ENCODE measurements at regions not wholly inside any gene's neighbourhood (a gene's known extent, or its start where the extent isn't known, plus 50 kb on each side); places are given as distances from the start of the nearest gene placed in this dataset.

DNA sequence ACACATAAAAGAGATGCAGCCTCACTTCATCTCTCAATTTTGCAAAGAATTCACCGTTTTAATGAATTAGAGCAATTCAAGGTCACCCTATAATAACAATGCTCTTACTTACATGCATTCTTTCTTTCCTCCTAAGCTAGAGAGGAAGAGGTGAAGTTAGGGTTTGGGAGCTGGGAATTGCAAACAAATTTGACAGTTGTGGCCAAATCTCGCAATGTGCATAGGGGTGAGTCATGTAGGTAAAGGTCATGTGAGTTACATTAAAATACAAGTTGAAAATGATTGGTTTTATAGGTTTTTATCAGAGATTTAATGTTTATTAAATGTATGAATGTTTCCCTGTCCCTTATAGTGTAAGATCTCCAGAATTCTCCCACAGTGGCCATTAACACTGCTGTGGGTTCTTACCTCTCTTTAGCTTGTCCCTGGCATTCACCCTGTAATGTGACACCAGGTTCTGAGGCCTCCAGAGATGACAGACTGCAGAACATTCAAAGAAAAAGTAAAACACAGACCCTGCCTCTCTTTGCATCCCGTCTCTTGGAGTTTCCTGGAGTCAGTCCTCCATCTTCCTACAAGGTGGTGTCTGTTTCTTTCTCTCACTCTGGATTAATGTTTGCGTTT, 53.7 kb upstream of the LGALSL start:
- 72 to 79% methylated on average over 4 of the region's 4 CpGs for WGBS, 2 donors
- no peak overlapping the region for H3K27ac ChIP-seq (ENCODE audit: low read depth in 1 of 2, low read length in 1 of 2)
- DNase-seq: no peak
- peaks cover 16 to 47% (median 30%) of the 10 kb centered on the region in 5 donors for H3K4me1 ChIP-seq (ENCODE audit: control insufficient read depth in 5 of 5, insufficient read depth in 5 of 5, low read length in 5 of 5)
- no peaks in the 10 kb centered on the region for H3K27me3 ChIP-seq (ENCODE audit: control insufficient read depth in 3 of 3, insufficient read depth in 3 of 3, low read length in 2 of 3)
- no peak for ATAC-seq (ENCODE audit: insufficient read depth, low FRiP score)
- TF ChIP-seq, protein P1, sequence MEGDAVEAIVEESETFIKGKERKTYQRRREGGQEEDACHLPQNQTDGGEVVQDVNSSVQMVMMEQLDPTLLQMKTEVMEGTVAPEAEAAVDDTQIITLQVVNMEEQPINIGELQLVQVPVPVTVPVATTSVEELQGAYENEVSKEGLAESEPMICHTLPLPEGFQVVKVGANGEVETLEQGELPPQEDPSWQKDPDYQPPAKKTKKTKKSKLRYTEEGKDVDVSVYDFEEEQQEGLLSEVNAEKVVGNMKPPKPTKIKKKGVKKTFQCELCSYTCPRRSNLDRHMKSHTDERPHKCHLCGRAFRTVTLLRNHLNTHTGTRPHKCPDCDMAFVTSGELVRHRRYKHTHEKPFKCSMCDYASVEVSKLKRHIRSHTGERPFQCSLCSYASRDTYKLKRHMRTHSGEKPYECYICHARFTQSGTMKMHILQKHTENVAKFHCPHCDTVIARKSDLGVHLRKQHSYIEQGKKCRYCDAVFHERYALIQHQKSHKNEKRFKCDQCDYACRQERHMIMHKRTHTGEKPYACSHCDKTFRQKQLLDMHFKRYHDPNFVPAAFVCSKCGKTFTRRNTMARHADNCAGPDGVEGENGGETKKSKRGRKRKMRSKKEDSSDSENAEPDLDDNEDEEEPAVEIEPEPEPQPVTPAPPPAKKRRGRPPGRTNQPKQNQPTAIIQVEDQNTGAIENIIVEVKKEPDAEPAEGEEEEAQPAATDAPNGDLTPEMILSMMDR (IDR thresholded peaks at IDR 0.05; ENCODE audit: control extremely low read depth, extremely low read depth): no peak
- no peak overlapping the region for H3K9ac ChIP-seq (ENCODE audit: insufficient read depth in 1 of 2, low read length in 2 of 2)
- no peaks in the 10 kb centered on the region for H3K36me3 ChIP-seq (ENCODE audit: control insufficient read depth in 4 of 4, insufficient read depth in 4 of 4, low read length in 4 of 4)
- H3K4me3 ChIP-seq: no peak overlapping the region
- no peaks in the 10 kb centered on the region for H3K9me3 ChIP-seq (ENCODE audit: control insufficient read depth in 4 of 4, insufficient read depth in 3 of 4, low read length in 3 of 4)

DNA sequence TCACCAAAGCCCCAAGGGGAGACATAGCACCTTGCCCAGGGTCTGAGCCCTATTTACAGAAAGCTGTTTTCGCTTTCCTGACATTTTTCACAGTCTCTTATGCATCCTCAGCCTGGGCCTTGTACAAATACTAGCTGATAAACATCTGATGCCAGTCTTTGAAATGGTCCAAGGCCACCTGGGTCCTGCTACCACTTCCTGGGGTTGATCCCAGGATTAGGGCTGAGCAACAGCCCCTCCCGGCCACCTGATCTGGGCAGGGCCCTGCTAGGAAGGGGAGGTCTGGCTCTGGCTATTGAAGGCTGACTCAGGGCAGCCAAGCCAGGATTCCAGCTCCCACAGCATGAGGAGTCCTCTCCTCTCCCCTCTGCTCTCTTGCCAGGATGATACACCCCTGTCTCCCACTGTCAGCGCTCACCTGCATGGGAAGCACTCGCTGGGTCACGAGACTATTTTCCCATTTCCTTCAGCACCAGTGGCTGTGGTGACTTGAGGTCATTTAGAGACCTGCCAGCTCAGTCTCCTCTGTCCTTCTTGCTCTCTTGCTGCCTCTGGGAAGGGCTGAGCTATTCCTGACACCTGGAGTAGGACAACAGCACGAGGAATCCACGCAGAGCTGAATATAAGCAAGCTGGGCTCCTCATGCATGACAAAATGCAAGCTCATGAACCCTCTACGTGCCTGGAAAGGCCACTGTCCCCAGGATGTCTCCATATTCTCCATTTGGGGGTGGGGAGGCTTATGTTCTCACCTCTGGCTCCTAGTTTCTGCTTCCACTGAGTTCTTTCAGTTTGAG, 53.0 kb upstream of the LGALSL start:
- Histone ChIP-seq H3K4me3 (no peak overlapping the region), H3K4me1 (ENCODE audit: control insufficient read depth in 5 of 5, insufficient read depth in 5 of 5, low read length in 5 of 5) (peaks cover 16 to 54% (median 36%) of the 10 kb centered on the region in 5 donors), H3K9ac (ENCODE audit: insufficient read depth in 1 of 2, low read length in 2 of 2) (no peak overlapping the region), H3K36me3 (ENCODE audit: control insufficient read depth in 4 of 4, insufficient read depth in 4 of 4, low read length in 4 of 4) (no peaks in the 10 kb centered on the region), H3K27me3 (ENCODE audit: control insufficient read depth in 3 of 3, insufficient read depth in 3 of 3, low read length in 2 of 3) (no peaks in the 10 kb centered on the region), H3K9me3 (ENCODE audit: control insufficient read depth in 4 of 4, insufficient read depth in 3 of 4, low read length in 3 of 4) (no peaks in the 10 kb centered on the region), H3K27ac (ENCODE audit: low read depth in 1 of 2, low read length in 1 of 2) (peak overlapping the region in 1 of 2 donors; percentile 35)
- DNase-seq (no peak), ATAC-seq (ENCODE audit: insufficient read depth, low FRiP score) (no peak)
- WGBS, 2 donors: 66 to 83% methylated on average over 8 of the region's 8 CpGs
- TF ChIP-seq, protein P1 (IDR thresholded peaks at IDR 0.05; ENCODE audit: control extremely low read depth, extremely low read depth): no peak

DNA sequence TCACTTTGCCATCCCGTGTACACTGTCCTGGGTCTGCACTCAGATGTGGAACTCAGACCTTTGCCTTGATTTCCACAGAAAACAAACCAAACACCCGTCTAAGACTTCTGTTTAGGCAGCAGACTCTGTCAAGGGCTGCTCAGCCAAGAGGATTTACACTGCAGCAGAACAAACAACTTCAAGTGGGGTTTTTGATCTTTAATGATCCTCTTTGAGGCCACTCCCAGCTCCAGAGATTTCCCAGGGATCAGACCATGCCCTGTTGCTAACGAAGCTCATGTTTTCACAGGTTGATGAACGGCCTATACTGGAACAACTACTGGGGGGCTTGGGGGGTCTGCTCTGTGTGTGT, 52.5 kb upstream of the LGALSL start:
- no peaks in the 10 kb centered on the region for H3K9me3 ChIP-seq (ENCODE audit: control insufficient read depth in 4 of 4, insufficient read depth in 3 of 4, low read length in 3 of 4)
- no peak overlapping the region for H3K27ac ChIP-seq (ENCODE audit: low read depth in 1 of 2, low read length in 1 of 2)
- H3K4me1 ChIP-seq (ENCODE audit: control insufficient read depth in 5 of 5, insufficient read depth in 5 of 5, low read length in 5 of 5): peaks cover 16 to 60% (median 42%) of the 10 kb centered on the region in 5 donors
- H3K36me3 ChIP-seq (ENCODE audit: control insufficient read depth in 4 of 4, insufficient read depth in 4 of 4, low read length in 4 of 4): no peaks in the 10 kb centered on the region
- no peaks in the 10 kb centered on the region for H3K27me3 ChIP-seq (ENCODE audit: control insufficient read depth in 3 of 3, insufficient read depth in 3 of 3, low read length in 2 of 3)
- DNase-seq (peak; percentile 42 to 80 (median 57)), ATAC-seq (ENCODE audit: insufficient read depth, low FRiP score) (no peak)
- H3K9ac ChIP-seq (ENCODE audit: insufficient read depth in 1 of 2, low read length in 2 of 2): no peak overlapping the region
- TF ChIP-seq, protein P1 (IDR thresholded peaks at IDR 0.05; ENCODE audit: control extremely low read depth, extremely low read depth): no peak
- WGBS, 2 donors: 57 to 78% methylated on average over 4 of the region's 4 CpGs
- no peak overlapping the region for H3K4me3 ChIP-seq
